GM19395 (cell line): ENCODE measurements at regions not wholly inside any gene's neighbourhood (a gene's known extent, or its start where the extent isn't known, plus 50 kb on each side); places are given as distances from the start of the nearest gene placed in this dataset.
"Not testable (repeated sequence)": the region's sequence is repeated elsewhere in the genome, so short reads cannot be mapped to it uniquely, and the experiment has no call there.

Source experiments
- ATAC-seq: cut with Tn5 transposase; IDR thresholded peaks from one replicate; pipeline ENCODE4 v1.9.1; 2021; ENCODE audit warnings: mild to moderate bottlenecking, moderate library complexity; ENCODE audit not compliant: unreplicated experiment

DNA sequence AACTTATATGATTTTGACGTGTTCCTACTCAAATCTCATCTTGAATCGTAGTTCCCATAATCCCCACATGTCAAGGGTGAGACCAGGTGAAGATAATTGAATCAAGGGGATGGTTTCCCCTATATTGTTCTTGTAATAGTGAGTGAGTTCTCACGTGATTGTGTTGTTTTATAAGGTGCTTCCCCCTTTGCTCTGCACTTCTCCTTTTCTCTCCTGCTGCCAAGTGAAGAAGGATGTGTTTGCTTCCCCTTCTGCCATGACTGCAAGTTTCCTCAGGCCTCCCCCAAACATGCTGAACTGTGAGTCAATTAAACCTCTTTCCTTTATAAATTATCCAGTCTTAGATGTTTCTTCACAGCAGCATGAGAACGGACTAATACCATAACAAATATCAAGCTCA, 83.2 kb downstream of the MANEA start:
- ATAC-seq: no peak

DNA sequence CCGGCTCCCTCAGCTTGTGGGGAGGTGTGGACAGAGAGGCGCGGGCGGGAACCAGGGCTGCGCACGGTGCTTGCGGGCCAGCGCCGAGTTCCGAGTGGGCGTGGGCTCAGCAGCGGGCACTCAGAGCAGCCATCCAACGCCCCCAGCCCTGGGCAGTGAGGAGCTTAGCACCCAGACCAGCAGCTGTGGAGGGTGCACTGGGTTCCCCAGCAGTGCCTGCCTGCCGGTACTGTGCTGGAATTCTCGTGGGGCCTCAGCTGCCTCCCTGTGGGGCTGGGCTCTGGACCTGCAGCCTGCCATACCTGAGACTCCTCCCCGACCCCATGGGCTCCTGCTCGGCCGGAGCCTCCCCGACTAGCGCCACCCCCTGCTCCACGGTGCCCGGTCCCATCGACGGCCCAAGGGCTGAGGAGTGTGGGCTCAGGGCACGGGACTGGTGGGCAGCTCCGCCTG, 92.7 kb downstream of the MANEA start:
- ATAC-seq: no peak

- ATAC-seq: no peak
Observed at GRCh38 chr6:95676011-95676628, 98.8 kb downstream of the MANEA start.

DNA sequence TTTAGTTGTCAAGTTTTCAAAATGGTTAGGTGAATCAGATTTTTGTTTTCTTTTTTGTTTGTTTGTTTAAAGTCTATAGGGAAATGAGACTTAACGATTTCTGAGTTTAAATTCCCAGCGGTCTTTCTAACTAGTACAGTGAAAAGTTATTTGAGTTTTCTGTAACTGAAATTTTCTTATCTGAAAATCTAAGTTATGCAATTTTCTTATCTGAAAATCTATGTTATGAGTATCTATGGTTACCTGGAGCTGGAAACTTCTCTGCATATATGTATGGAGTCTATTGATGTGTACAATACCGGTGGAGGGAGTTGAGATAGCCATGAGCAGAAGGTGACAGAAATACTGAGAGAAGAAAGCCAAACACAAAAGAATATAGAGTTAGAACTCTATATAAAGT, 102.6 kb downstream of the MANEA start:
- ATAC-seq: no peak

DNA sequence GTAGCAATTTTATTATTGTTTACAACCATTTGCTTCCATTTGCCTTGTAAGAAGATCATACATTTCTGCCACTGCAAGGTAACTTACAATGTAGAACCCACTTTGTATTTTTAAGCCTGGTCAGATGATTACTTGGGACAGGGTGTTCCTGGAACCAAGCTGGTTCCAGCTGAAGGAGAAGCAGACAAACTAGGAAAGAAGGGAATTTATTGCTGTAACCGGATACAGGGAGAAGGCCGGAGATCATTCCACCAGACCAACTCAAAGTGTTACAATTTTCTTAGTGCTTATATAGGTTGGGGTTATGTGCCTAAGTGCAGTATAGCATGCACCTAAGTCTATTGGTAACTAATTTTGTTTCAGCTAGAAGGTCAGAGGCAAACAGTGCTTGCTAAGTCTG, 104.4 kb downstream of the MANEA start:
- ATAC-seq: no peak

DNA sequence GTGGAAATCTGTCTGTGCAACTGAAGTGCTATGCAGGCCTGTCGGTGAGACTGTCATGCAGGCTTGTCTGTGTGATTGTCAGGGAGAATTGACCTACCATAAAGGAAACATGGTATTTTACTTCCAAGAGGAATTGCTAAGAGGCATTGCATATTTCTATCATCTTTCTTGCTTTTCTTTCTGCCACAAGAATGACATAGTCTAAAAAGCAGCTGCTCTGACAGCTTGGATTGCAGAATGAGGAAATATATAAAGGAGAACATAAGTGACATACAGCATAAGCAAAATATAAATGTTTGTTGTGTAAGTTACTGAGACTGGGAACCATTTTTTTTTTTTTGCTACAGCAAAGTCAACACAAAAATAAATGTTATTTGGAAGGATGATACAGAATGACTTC, 105.1 kb downstream of the MANEA start:
- no peak for ATAC-seq

- no peak for ATAC-seq
Observed at GRCh38 chr6:95685822-95686221, 108.5 kb downstream of the MANEA start.

- no peak for ATAC-seq
Observed at GRCh38 chr6:95686272-95686671, 108.9 kb downstream of the MANEA start.

GRCh38 chr6:95686895-95687294, 109.6 kb downstream of the MANEA start:
- ATAC-seq: no peak

GRCh38 chr6:95687839-95688238, 110.5 kb downstream of the MANEA start:
- no peak for ATAC-seq

DNA sequence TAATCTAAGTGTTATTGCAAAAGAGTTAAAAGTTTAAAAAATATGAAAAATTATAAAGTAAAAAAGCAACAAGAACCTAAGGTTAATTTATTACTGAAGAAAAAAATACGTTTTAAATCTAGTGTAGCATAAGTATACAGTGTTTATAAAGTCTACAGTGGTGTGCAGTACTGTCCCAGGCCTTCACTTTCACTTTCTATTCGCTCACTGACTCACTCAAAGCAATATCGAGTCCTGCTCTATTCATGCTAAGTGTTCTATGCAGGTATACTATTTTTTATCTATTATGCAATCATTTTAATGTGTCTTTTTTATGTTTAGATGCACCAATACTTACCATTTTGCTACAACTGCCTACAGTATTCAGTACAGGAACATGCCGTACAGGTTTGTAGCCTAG, 113.0 kb downstream of the MANEA start:
- peak; percentile 66 for ATAC-seq

DNA sequence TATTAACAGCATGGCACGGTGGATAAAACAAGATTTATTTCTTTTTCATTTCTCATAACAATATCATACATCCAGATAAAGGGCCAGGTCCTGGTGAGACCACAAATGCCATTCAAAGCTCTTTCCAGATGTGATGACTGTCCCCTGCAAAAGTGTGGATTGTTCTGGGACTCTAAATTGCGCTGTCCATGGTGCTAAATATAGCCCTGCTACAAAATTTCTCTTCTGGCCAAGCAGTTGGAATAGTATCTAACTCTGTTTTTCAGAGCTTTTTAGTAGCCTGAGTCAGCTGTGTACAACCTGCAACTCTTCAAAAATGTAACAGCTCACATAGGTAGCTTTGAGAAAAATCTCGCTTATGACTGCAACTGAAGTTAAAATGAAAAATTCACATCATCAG, 115.8 kb downstream of the MANEA start:
- ATAC-seq: no peak

DNA sequence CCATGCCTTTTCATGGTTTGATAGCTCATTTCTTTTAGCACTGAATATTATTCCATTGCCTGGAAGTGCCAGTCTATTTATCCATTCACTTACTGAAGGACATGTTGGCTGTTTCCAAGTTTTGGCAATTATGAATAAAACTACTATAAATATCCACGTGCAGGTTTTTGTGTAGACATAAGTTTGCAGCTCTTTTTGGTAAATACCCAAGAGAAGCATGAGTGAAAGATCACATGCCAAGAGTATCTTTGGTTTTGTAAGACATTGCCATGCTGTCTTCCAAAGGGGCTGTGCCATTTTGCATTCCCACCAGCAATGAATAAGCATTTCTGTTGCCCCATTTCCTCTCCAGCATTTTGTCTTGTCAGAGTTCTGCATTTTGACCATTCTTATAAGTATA, 120.9 kb downstream of the MANEA start:
- no peak for ATAC-seq

- ATAC-seq: no peak
Observed at GRCh38 chr6:95723638-95724037, 146.3 kb downstream of the MANEA start.

DNA sequence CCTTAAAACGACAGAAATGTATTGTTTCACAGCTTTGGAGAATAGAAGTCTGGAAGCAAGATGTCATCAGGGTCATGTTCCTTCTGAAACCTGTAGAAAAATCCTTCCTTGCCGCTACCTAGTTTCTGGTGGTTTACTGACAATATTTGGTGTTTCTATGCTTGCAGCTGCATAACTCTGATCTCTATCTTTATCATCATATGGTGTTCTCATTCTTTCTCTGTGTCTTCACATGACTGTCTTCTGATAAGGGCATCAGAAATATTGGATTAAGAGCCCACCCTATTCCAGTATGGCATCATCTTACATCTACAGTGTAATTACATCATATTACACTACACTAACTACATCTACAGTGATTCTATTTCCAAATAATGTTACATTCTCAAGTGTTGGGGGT, 148.0 kb downstream of the MANEA start:
- ATAC-seq: no peak

- no peak for ATAC-seq
Observed at GRCh38 chr6:95740157-95740556, 162.8 kb downstream of the MANEA start.

- no peak for ATAC-seq
Observed at GRCh38 chr6:95741045-95741444, 163.7 kb downstream of the MANEA start.

DNA sequence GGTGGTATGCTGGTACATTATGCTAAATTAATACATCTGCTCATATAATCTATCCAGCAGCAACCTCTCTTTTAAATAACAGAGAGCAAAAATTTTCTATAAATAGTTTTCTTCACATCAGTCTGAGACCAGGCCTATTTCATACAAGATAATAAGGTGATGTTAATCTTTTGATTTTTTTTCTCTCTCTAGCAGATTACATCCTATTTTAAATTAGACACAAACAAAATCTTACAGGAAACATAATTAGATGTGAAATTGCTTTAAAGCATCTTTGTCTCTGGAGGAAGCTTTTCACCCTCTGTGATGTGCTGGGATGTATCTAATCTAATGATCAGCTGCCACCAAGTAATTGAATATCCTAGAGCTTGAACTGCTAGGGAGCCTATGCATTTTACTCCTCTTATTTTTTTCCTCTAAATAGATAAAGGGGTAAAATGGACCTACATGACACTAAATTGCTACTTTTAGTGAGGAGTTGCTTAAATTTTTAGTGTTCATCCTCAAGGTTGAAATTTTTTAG, 165.5 kb downstream of the MANEA start:
- no peak for ATAC-seq

GRCh38 chr6:95743591-95743990, 166.3 kb downstream of the MANEA start:
- ATAC-seq: no peak

- not testable (repeated sequence) for ATAC-seq
Observed at GRCh38 chr6:95758236-95759069, 181.1 kb downstream of the MANEA start.

DNA sequence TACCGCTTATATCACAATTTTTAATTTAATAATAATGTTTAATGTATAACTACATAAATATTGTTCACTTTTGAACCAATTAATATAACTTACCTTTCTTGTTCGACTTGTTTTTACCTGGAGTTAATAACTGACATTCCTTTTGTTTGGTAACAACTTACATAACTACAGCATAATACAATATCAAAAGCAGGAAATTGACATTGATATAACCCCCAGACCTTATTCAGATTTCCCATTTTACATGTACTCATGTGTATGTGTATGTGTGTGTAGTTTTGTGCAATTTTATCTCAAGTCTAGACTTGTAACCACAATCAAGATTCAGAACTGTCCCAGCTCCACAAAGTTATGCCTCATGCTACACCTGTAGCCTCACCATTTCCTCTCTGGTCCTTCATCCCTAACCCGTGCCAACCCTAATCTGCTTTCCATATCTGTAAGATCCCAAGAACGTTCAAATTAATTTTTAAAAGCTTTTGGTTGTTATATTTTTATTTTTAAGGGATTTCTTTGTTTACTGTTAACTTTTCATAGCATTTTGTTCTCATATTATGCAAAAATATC, 190.6 kb downstream of the MANEA start:
- ATAC-seq: no peak

DNA sequence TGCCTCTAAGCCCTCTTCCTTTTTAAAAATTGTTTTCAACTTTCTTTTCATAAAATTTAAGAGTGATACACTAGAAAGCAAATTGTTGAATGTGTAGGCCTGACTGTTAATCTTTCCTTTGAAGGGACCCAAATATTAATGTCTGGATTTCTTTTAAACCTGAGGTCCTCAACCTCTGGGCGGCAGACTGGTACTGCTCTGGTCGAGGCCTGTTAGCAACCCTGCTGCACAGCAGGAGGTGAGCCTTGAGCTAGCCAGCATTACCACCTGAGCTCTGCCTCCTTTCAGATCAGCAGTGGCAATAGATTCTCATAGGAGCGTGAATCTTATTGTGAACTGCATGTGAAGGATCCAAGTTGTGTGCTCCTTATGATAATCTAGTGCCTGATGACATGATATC, 191.2 kb downstream of the MANEA start:
- no peak for ATAC-seq
